ENCODE measurements at regions not wholly inside any gene's neighbourhood (a gene's known extent, or its start where the extent isn't known, plus 50 kb on each side); places are given as distances from the start of the nearest gene placed in this dataset.

- Histone ChIP-seq H3K4me1 (no peaks in the 10 kb centered on the region), H3K36me3 (no peaks in the 10 kb centered on the region), H3K27me3 (no peaks in the 10 kb centered on the region), H3K4me3 (no peak overlapping the region), H3K27ac (no peak overlapping the region), H3K9me3 (no peaks in the 10 kb centered on the region)
- 26 to 49% methylated on average over 2 of the region's 2 CpGs for WGBS, 2 donors (ENCODE audit: low coverage in 1 of 2)
- intact Hi-C loops (cut with DNase I; ENCODE audit: low total_unique reads), result no loop called here
- TF ChIP-seq CTCF (IDR thresholded peaks at IDR 0.05) (no peak), EP300 (IDR thresholded peaks at IDR 0.05; ENCODE audit: low read depth) (no peak), POLR2AphosphoS5 (IDR thresholded peaks at IDR 0.05) (no peak), POLR2A (IDR thresholded peaks at IDR 0.05) (no peak)
- in situ Hi-C loops (cut with MboI; ENCODE audit: low pct_ligation_motif_present in 1 of 4, low pct_unique_long_range_greater_than_20kb in 1 of 4, low sequenced_read_pairs in 3 of 4), result no loop called here
- no peak for DNase-seq
Observed at GRCh38 chr5:8683496-8683895, 814.5 kb downstream of the MTRR start.

DNA sequence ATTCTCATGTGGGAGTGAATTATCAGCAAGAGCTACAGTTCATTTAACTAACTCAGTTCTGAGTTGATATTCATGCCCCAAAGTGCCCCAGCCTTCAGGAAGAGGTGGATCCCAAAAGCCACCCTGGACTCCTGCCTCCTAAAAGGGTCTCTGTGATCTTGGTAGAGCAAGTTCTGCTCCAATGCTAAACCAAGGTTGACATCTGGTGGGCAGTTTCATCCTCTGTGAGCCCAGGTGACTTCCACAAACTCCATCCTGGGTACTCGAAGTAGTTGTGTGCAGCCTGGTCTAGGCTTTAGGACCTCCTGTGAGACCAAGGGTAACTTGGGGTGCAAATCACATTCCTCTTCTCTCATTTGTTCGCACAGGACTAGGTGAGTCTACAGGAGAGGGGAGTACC lies 816.8 kb downstream of the MTRR start:
- TF ChIP-seq CTCF (IDR thresholded peaks at IDR 0.05) (no peak), EP300 (IDR thresholded peaks at IDR 0.05; ENCODE audit: low read depth) (no peak), POLR2AphosphoS5 (IDR thresholded peaks at IDR 0.05) (no peak), POLR2A (IDR thresholded peaks at IDR 0.05) (no peak)
- no peaks in the 10 kb centered on the region for H3K27me3 ChIP-seq
- intact Hi-C loops (cut with DNase I; ENCODE audit: low total_unique reads) (no loop called here), in situ Hi-C loops (cut with MboI; ENCODE audit: low pct_ligation_motif_present in 1 of 4, low pct_unique_long_range_greater_than_20kb in 1 of 4, low sequenced_read_pairs in 3 of 4) (no loop called here)
- H3K9me3 ChIP-seq, result no peaks in the 10 kb centered on the region
- WGBS, 2 donors (ENCODE audit: low coverage in 1 of 2), result 71 to 80% methylated on average over 1 to 2 of the region's 2 CpGs
- H3K4me1 ChIP-seq, result no peaks in the 10 kb centered on the region
- no peak overlapping the region for H3K4me3 ChIP-seq
- DNase-seq, result no peak
- no peak overlapping the region for H3K27ac ChIP-seq
- no peaks in the 10 kb centered on the region for H3K36me3 ChIP-seq

DNA sequence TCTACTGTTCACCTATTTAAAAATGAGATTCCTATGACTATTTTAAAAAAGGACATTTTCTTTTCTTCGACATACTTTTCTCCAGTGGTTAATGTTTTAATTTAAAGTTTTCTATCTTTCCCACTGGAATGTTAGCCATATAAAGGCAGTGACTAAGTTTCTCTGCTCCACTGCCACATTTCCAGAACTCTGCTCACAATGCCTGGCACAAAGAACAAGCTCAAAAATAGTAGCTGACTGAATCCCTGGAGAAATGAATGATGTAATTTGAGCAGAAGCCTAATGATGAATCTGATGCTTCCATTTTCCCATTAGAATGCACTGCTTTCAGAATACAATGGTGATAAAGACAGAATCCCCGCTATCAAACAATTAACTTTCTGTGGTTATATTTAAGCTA lies 817.8 kb downstream of the MTRR start:
- Histone ChIP-seq H3K27me3 (no peaks in the 10 kb centered on the region), H3K4me3 (no peak overlapping the region), H3K9me3 (no peaks in the 10 kb centered on the region), H3K36me3 (no peaks in the 10 kb centered on the region), H3K4me1 (no peaks in the 10 kb centered on the region), H3K27ac (no peak overlapping the region)
- TF ChIP-seq POLR2A (IDR thresholded peaks at IDR 0.05) (no peak), EP300 (IDR thresholded peaks at IDR 0.05; ENCODE audit: low read depth) (no peak), POLR2AphosphoS5 (IDR thresholded peaks at IDR 0.05) (no peak), CTCF (IDR thresholded peaks at IDR 0.05) (no peak)
- 77% methylated on average over 2 of the region's 2 CpGs for WGBS, 2 donors (ENCODE audit: low coverage in 1 of 2)
- DNase-seq, result no peak
- intact Hi-C loops (cut with DNase I; ENCODE audit: low total_unique reads) (no loop called here), in situ Hi-C loops (cut with MboI; ENCODE audit: low pct_ligation_motif_present in 1 of 4, low pct_unique_long_range_greater_than_20kb in 1 of 4, low sequenced_read_pairs in 3 of 4) (no loop called here)

- TF ChIP-seq POLR2AphosphoS5 (IDR thresholded peaks at IDR 0.05) (no peak), EP300 (IDR thresholded peaks at IDR 0.05; ENCODE audit: low read depth) (no peak), CTCF (IDR thresholded peaks at IDR 0.05) (no peak)
- Histone ChIP-seq H3K36me3 (no peaks in the 10 kb centered on the region), H3K27me3 (no peaks in the 10 kb centered on the region), H3K4me1 (no peaks in the 10 kb centered on the region), H3K27ac (no peak overlapping the region), H3K9me3 (no peaks in the 10 kb centered on the region), H3K4me3 (no peak overlapping the region)
- intact Hi-C loops (cut with DNase I; ENCODE audit: low total_unique reads) (loop anchor here (5.0 kb wide), 1 partner anchor 707 kb away; no protein-coding TSS in a partner anchor), in situ Hi-C loops (cut with MboI; ENCODE audit: low pct_ligation_motif_present in 1 of 4, low pct_unique_long_range_greater_than_20kb in 1 of 4, low sequenced_read_pairs in 3 of 4) (no loop called here)
- WGBS, 2 donors (ENCODE audit: low coverage in 1 of 2), result 84 to 89% methylated on average over 3 of the region's 3 CpGs
- DNase-seq, result no peak
Observed at GRCh38 chr5:8689773-8690172, 820.8 kb downstream of the MTRR start.

Data from transverse colon (tissue), 4 donors.